ENCODE measurements at regions not wholly inside any gene's neighbourhood (a gene's known extent, or its start where the extent isn't known, plus 50 kb on each side); places are given as distances from the start of the nearest gene placed in this dataset.

GRCh38 chrY:13803424-13803823, 99.7 kb downstream of the TMSB4Y start:
- Mint-ChIP-seq H3K9me3 (peaks cover 16% of the 10 kb centered on the region), H3K4me1 (peaks cover 52% of the 10 kb centered on the region), H3K27me3 (ENCODE audit: insufficient read depth, low read depth, poor library complexity) (peaks cover 6% of the 10 kb centered on the region), H3K36me3 (ENCODE audit: low read depth) (peaks cover 42% of the 10 kb centered on the region), H3K27ac (peak overlapping the region; percentile 97), H3K4me3 (peak overlapping the region; percentile 63)
- Histone ChIP-seq H3K27ac (ENCODE audit: low read depth) (peak overlapping the region; percentile 99), H3K79me2 (replicated peaks; ENCODE audit: insufficient read depth) (peaks cover 28% of the 10 kb centered on the region), H3F3A (replicated peaks; ENCODE audit: low read depth) (0 out of 2 replicates have a peak, but pooled peaks cover 8% of the 10 kb centered on the region), H4K20me1 (replicated peaks; ENCODE audit: insufficient read depth) (no peaks in the 10 kb centered on the region), H3K4me3 (peak overlapping the region; percentile 40; the same call in 1 of the 2 replicates), H3K9me2 (ENCODE audit: insufficient read depth) (no peaks in the 10 kb centered on the region), H2AFZ (no peak overlapping the region), H3K4me1 (ENCODE audit: insufficient read depth) (peaks cover 39% of the 10 kb centered on the region), H3K36me3 (ENCODE audit: insufficient read depth) (peaks cover 11% of the 10 kb centered on the region; the same call in 1 of the 2 replicates), H3K4me2 (peak overlapping the region; percentile 42), H3K27me3 (ENCODE audit: insufficient read depth) (no peaks in the 10 kb centered on the region)
- no peak for ATAC-seq
- no peak for DNase-seq (ENCODE audit: low spot score)
- no peak for TF ChIP-seq ZNF114 (CRISPR knock-in tag; IDR thresholded peaks at IDR 0.05)
- no peak for TF ChIP-seq POLR2AphosphoS5 (IDR thresholded peaks at IDR 0.05; ENCODE audit: low read depth)

GRCh38 chrY:13804124-13805056, 100.7 kb downstream of the TMSB4Y start:
- Histone ChIP-seq H3K4me3 (peak overlapping the region; percentile 40), H3K27ac (ENCODE audit: low read depth) (peak overlapping the region; percentile 99), H3K27me3 (ENCODE audit: insufficient read depth) (no peaks in the 10 kb centered on the region), H3K36me3 (ENCODE audit: insufficient read depth) (peaks cover 11% of the 10 kb centered on the region; the same call in 1 of the 2 replicates), H3K79me2 (replicated peaks; ENCODE audit: insufficient read depth) (peaks cover 38% of the 10 kb centered on the region), H3K4me1 (ENCODE audit: insufficient read depth) (peaks cover 39% of the 10 kb centered on the region), H3F3A (replicated peaks; ENCODE audit: low read depth) (0 out of 2 replicates have a peak, but pooled peaks cover 8% of the 10 kb centered on the region), H2AFZ (no peak overlapping the region), H3K9me2 (ENCODE audit: insufficient read depth) (no peaks in the 10 kb centered on the region), H4K20me1 (replicated peaks; ENCODE audit: insufficient read depth) (no peaks in the 10 kb centered on the region), H3K4me2 (peak overlapping the region; percentile 59)
- H3K4me3 Mint-ChIP-seq = peak overlapping the region; percentile 63
- DNase-seq (ENCODE audit: low spot score) (peak; percentile 17), ATAC-seq (peak; percentile 81)
- peak overlapping the region; percentile 97 for H3K27ac Mint-ChIP-seq
- H3K36me3 Mint-ChIP-seq (ENCODE audit: low read depth) = peaks cover 52% of the 10 kb centered on the region
- H3K9me3 Mint-ChIP-seq = peaks cover 24% of the 10 kb centered on the region
- peaks cover 6% of the 10 kb centered on the region for H3K27me3 Mint-ChIP-seq (ENCODE audit: insufficient read depth, low read depth, poor library complexity)
- H3K4me1 Mint-ChIP-seq = peaks cover 49% of the 10 kb centered on the region
- TF ChIP-seq REST (IDR thresholded peaks at IDR 0.05; ENCODE audit: unreplicated experiment) (no peak), CREB1 (CRISPR knock-in tag; IDR thresholded peaks at IDR 0.05; ENCODE audit: low read depth) (no peak), CTCF (conservative IDR thresholded peaks at IDR 0.05; ENCODE audit: low read depth in 2 of 2) (no peak), ZNF114 (CRISPR knock-in tag; IDR thresholded peaks at IDR 0.05) (no peak), ZNF331 (CRISPR knock-in tag; IDR thresholded peaks at IDR 0.05; ENCODE audit: low read depth) (no peak), EZH2phosphoT487 (IDR thresholded peaks at IDR 0.05; ENCODE audit: unreplicated experiment) (no peak), JUNB (IDR thresholded peaks at IDR 0.05; ENCODE audit: unreplicated experiment) (no peak), ETS1 (IDR thresholded peaks at IDR 0.05) (no peak)

Data from GM23338 (cell line).